Endothelial cell of umbilical vein (primary cell): ENCODE measurements at regions not wholly inside any gene's neighbourhood (a gene's known extent, or its start where the extent isn't known, plus 50 kb on each side); places are given as distances from the start of the nearest gene placed in this dataset.

Source experiments
- BruUV-seq: library from RNA; stranded (reverse); fragments of 400-500 nt; replicated peaks from 2 replicates; lab custom pipeline; 2021; lab: Mats Ljungman, UMichigan
- CTCF ChIA-PET: fragments of 300-600, 350-600 bp; sonication (Branson Sonifier 250); formaldehyde crosslinking; loops from one replicate; lab custom pipeline; 2021; ENCODE audit warnings: antibody characterized with exemption, inconsistent platforms; lab: Charles Lee
- POLR2A ChIA-PET: fragments of 300-600, 350-600 bp; sonication (Branson Sonifier 250); formaldehyde crosslinking; loops from one replicate; lab custom pipeline; 2021; ENCODE audit warnings: antibody characterized with exemption, inconsistent platforms; lab: Charles Lee
- DNase-seq: peaks from one replicate; pipeline ENCODE4 v3.0.0-alpha.2; 2011; ENCODE audit warnings: low read depth, low spot score
- FAIRE-seq: peaks from 2 replicates; lab custom pipeline; 2011; peaks lifted over from hg19 to GRCh38; lab: Jason Lieb, UNC
- H2AFZ ChIP-seq: 2 replicates; pipeline ENCODE4 v1.6.0; 2012; ENCODE audit warnings: low read depth, low read length, control low read depth, inconsistent platforms
- H3K27ac ChIP-seq: 2 replicates; pipeline ENCODE4 v1.5.1; 2011; ENCODE audit warnings: low read depth, mild to moderate bottlenecking, control low read depth, low read length, moderate library complexity; ENCODE audit not compliant: insufficient read depth
- H3K27me3 ChIP-seq, 2 experiments: 2 replicates each; pipeline versions ENCODE4 v1.6.0 to v1.6.1; 2011; ENCODE audit warnings: low read length in 2 of 2, mixed read lengths in 1 of 2; ENCODE audit not compliant: control insufficient read depth in 2 of 2, insufficient read depth in 2 of 2
- H3K36me3 ChIP-seq, 2 experiments: 2 replicates in 1 of 2; 3 replicates in 1 of 2; pipeline ENCODE4 v1.5.1; 2011; ENCODE audit warnings: low read length in 2 of 2, mild to moderate bottlenecking in 1 of 2, moderate library complexity in 1 of 2; ENCODE audit not compliant: control insufficient read depth in 2 of 2, insufficient read depth in 2 of 2; ENCODE audit errors: extremely low read depth in 1 of 2
- H3K4me1 ChIP-seq: 3 replicates; pipeline ENCODE4 v1.5.1; 2011; ENCODE audit warnings: mild to moderate bottlenecking, low read length; ENCODE audit not compliant: control insufficient read depth, insufficient read depth; ENCODE audit errors: extremely low read depth
- H3K4me2 ChIP-seq: 2 replicates; pipeline ENCODE4 v1.6.1; 2011; ENCODE audit warnings: low read length, control low read depth, mixed read lengths; ENCODE audit not compliant: insufficient read depth
- H3K4me3 ChIP-seq, 3 experiments: fragments of 200-600 bp in 1 of 3; sonication (generic), shearing (Covaris generic) in 1 of 3; replicated peaks in 1 of 3; 2 replicates each; pipeline ENCODE4 v1.5.1; 2011 to 2016; ENCODE audit warnings: control low read depth in 3 of 3, low read length in 3 of 3, mild to moderate bottlenecking in 2 of 3, inconsistent platforms in 1 of 3, low read depth in 1 of 3, moderate library complexity in 1 of 3; ENCODE audit not compliant: insufficient read depth in 1 of 3
- H3K79me2 ChIP-seq: 2 replicates; pipeline ENCODE4 v1.6.0; 2012; ENCODE audit warnings: low read length, inconsistent platforms; ENCODE audit not compliant: control insufficient read depth, insufficient read depth
- H3K9ac ChIP-seq: replicated peaks from 2 replicates; pipeline ENCODE3; 2011; ENCODE audit warnings: low read length, control low read depth; ENCODE audit not compliant: insufficient read depth; ENCODE audit errors: extremely low read depth
- H3K9me1 ChIP-seq: replicated peaks from 3 replicates; pipeline ENCODE4 v1.6.0; 2011; ENCODE audit warnings: mild to moderate bottlenecking, low read length; ENCODE audit not compliant: control insufficient read depth, insufficient read depth; ENCODE audit errors: extremely low read depth
- H3K9me3 ChIP-seq: replicated peaks from 2 replicates; pipeline ENCODE4 v1.5.1; 2012; ENCODE audit warnings: low read length, inconsistent platforms; ENCODE audit not compliant: control insufficient read depth, insufficient read depth
- H4K20me1 ChIP-seq: replicated peaks from 2 replicates; pipeline ENCODE3; 2011; ENCODE audit warnings: mild to moderate bottlenecking, low read length; ENCODE audit not compliant: control insufficient read depth, insufficient read depth; ENCODE audit errors: extremely low read depth
- CTCF ChIP-seq, 2 donors: IDR thresholded peaks; 1 replicate in 1 of 2; 2 replicates in 1 of 2; pipeline ENCODE4 v1.5.1; 2011; ENCODE audit warnings: low read length in 2 of 2, mild to moderate bottlenecking in 2 of 2, moderate library complexity in 2 of 2, control low read depth in 1 of 2, inconsistent platforms in 1 of 2, low read depth in 1 of 2; ENCODE audit not compliant: insufficient read depth in 1 of 2; ENCODE audit errors: extremely low read depth in 1 of 2
- EZH2 ChIP-seq: IDR thresholded peaks from 2 replicates; pipeline ENCODE4 v1.6.1; 2012; ENCODE audit warnings: borderline replicate concordance, low read depth, mild to moderate bottlenecking, moderate library complexity, low read length, inconsistent platforms; ENCODE audit not compliant: severe bottlenecking
- FOS ChIP-seq: IDR thresholded peaks from 2 replicates; pipeline ENCODE4 v1.6.1; 2011; ENCODE audit warnings: mild to moderate bottlenecking, low read length, moderate library complexity, borderline replicate concordance; ENCODE audit not compliant: insufficient read depth
- GATA2 ChIP-seq: IDR thresholded peaks from 2 replicates; pipeline ENCODE4 v1.7.0; 2011; ENCODE audit warnings: low read depth, mild to moderate bottlenecking, moderate library complexity, mixed read lengths, low read length; ENCODE audit not compliant: insufficient read length, insufficient read depth
- JUN ChIP-seq: IDR thresholded peaks from 2 replicates; pipeline ENCODE4 v1.6.1; 2011; ENCODE audit warnings: borderline replicate concordance, low read depth; ENCODE audit not compliant: insufficient read length, insufficient read depth
- MAX ChIP-seq: IDR thresholded peaks from 2 replicates; pipeline ENCODE4 v1.6.1; 2011; ENCODE audit not compliant: insufficient read depth, insufficient read length
- MYC ChIP-seq: IDR thresholded peaks from one replicate; pipeline ENCODE4 v1.6.1; 2011; ENCODE audit warnings: mild to moderate bottlenecking, low read depth, low read length
- POLR2A ChIP-seq: IDR thresholded peaks from 2 replicates; pipeline ENCODE4 v1.6.1; 2012; ENCODE audit warnings: low read depth, mild to moderate bottlenecking, control low read depth, low read length
- POLR2AphosphoS5 ChIP-seq: IDR thresholded peaks from 2 replicates; pipeline ENCODE4 v1.6.1; 2012; ENCODE audit warnings: low read depth, mild to moderate bottlenecking, control low read depth, low read length, moderate library complexity; ENCODE audit not compliant: insufficient read depth
- dilution Hi-C: fragments of 300-500 bp; cut with MboI; formaldehyde crosslinking; loops from one replicate; pipeline ENCODE4 v1.15.0; 2019; ENCODE audit warnings: low sequenced_read_pairs; ENCODE audit not compliant: extremely low pct_ligation_motif_present
- intact Hi-C: fragments of 100-400 bp; cut with micrococcal nuclease; formaldehyde crosslinking; loops from one replicate; pipeline ENCODE4 v1.10.0; 2022

- TF ChIP-seq MAX = no peak
- TF ChIP-seq POLR2AphosphoS5 = no peak
- no peak for TF ChIP-seq GATA2
- no peak for TF ChIP-seq JUN
- no peak for TF ChIP-seq FOS
- no peak for TF ChIP-seq POLR2A
- TF ChIP-seq CTCF (IDR thresholded peaks at IDR 0.05; ENCODE audit: extremely low read depth in 1 of 2, insufficient read depth in 1 of 2, low read depth in 1 of 2, low read length in 2 of 2) = no peak
- TF ChIP-seq MYC = no peak
- no peak for TF ChIP-seq EZH2
- no peak overlapping the region for H2AFZ ChIP-seq
- no peaks in the 10 kb centered on the region for H3K36me3 ChIP-seq
- H4K20me1 ChIP-seq = no peaks in the 10 kb centered on the region
- FAIRE-seq = no peak
- no peak overlapping the region for H3K4me3 ChIP-seq
- H3K79me2 ChIP-seq = no peaks in the 10 kb centered on the region
- no peaks in the 10 kb centered on the region for H3K9me3 ChIP-seq
- dilution Hi-C loops (no loop called here), intact Hi-C loops (no loop called here)
- no peak for DNase-seq
- no peak overlapping the region for H3K27ac ChIP-seq
- no peak overlapping the region for H3K4me2 ChIP-seq
- CTCF ChIA-PET = interaction anchor here (1.0 to 2.5 kb wide), 2 partner anchors 13 to 16 kb away, joined by 3 to 9 read pairs; no protein-coding TSS in a partner anchor
- POLR2A ChIA-PET = no interaction called here
- H3K9ac ChIP-seq = no peak overlapping the region
- H3K9me1 ChIP-seq = no peaks in the 10 kb centered on the region
- H3K4me1 ChIP-seq = no peaks in the 10 kb centered on the region
- BruUV-seq = no TSS peak
- no peaks in the 10 kb centered on the region for H3K27me3 ChIP-seq
These were observed 80.1 kb upstream of the ARMC2 start for GRCh38 chr6:108768166-108768555.
